Stromal cell of bone marrow (primary cell): ENCODE measurements at regions not wholly inside any gene's neighbourhood (a gene's known extent, or its start where the extent isn't known, plus 50 kb on each side); places are given as distances from the start of the nearest gene placed in this dataset.
"Not testable (repeated sequence)": the region's sequence is repeated elsewhere in the genome, so short reads cannot be mapped to it uniquely, and the experiment has no call there.

Experiments used
- DNase-seq: peaks from one replicate; pipeline ENCODE4 v3.0.0-alpha.2; 2012; ENCODE audit warnings: low read depth

GRCh38 chr3:69688400-69688799, 50.9 kb upstream of the MITF start:
- DNase-seq = no peak

GRCh38 chr3:69687641-69688040, 51.6 kb upstream of the MITF start:
- DNase-seq = no peak

GRCh38 chr3:69686056-69686455, 53.2 kb upstream of the MITF start:
- DNase-seq = no peak

- no peak for DNase-seq
Observed at GRCh38 chr3:69684309-69684961, 54.8 kb upstream of the MITF start.

- DNase-seq = no peak
Observed at GRCh38 chr3:69683082-69683806, 56.0 kb upstream of the MITF start.

- not testable (repeated sequence) for DNase-seq
Observed at GRCh38 chr3:69677456-69677855, 61.8 kb upstream of the MITF start.

- no peak for DNase-seq
Observed at GRCh38 chr3:69675786-69676530, 63.3 kb upstream of the MITF start.

GRCh38 chr3:69674752-69675151, 64.5 kb upstream of the MITF start:
- DNase-seq = no peak

GRCh38 chr3:69671082-69671952, 67.9 kb upstream of the MITF start:
- DNase-seq = peak; percentile 31

GRCh38 chr3:69669070-69669469, 70.2 kb upstream of the MITF start:
- no peak for DNase-seq

- no peak for DNase-seq
Observed at GRCh38 chr3:69665026-69665737, 74.1 kb upstream of the MITF start.

GRCh38 chr3:69660631-69661030, 78.6 kb upstream of the MITF start:
- DNase-seq = no peak

- DNase-seq = no peak
Observed at GRCh38 chr3:69659180-69659910, 79.9 kb upstream of the MITF start.

GRCh38 chr3:69658514-69659140, 80.6 kb upstream of the MITF start:
- DNase-seq = no peak

- DNase-seq = not testable (repeated sequence)
Observed at GRCh38 chr3:69657030-69657429, 82.2 kb upstream of the MITF start.

GRCh38 chr3:69651765-69652164, 87.5 kb upstream of the MITF start:
- DNase-seq = no peak

- peak; percentile 14 for DNase-seq
Observed at GRCh38 chr3:69650066-69650419, 89.2 kb upstream of the MITF start.

- peak; percentile 20 for DNase-seq
Observed at GRCh38 chr3:69649120-69650065, 89.9 kb upstream of the MITF start.

GRCh38 chr3:69648126-69648525, 91.1 kb upstream of the MITF start:
- DNase-seq = no peak
